GM12892 (cell line): ENCODE measurements at regions not wholly inside any gene's neighbourhood (a gene's known extent, or its start where the extent isn't known, plus 50 kb on each side); places are given as distances from the start of the nearest gene placed in this dataset.

Source experiments
- DNase-seq: peaks from one replicate; pipeline ENCODE4 v3.0.0; 2011; ENCODE audit not compliant: insufficient read length
- FAIRE-seq: peaks from 2 replicates; lab custom pipeline; 2011; peaks lifted over from hg19 to GRCh38; lab: Jason Lieb, UNC
- POLR2A ChIP-seq: IDR thresholded peaks from 2 replicates; pipeline ENCODE4 v1.6.1; 2011; ENCODE audit warnings: low read depth, low read length, control low read depth
- POLR2AphosphoS5 ChIP-seq: IDR thresholded peaks from 2 replicates; pipeline ENCODE4 v1.6.1; 2011; ENCODE audit warnings: low read depth, low read length, control low read depth
- TAF1 ChIP-seq: IDR thresholded peaks from 2 replicates; pipeline ENCODE4 v1.6.1; 2011; ENCODE audit warnings: low read depth, mild to moderate bottlenecking, control low read depth, low read length, borderline replicate concordance

DNA sequence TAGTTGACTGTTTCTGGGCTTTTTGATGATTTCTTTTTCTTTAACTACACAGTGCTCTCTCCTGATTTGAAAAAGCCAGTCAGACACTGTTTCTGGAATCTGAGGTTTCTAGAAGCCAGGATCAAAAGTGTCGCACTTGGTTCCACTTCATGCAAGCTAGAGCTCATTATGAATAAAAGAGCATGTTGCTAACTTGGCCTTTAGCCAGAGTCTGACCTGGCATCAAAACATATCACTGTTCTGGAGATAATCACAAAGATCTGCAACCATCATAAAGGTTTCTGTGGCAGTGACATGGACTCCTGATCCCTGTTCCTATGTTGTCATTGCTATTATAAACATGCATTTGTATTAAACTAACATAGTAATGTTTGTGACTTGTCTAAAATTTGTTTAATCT, 76.1 kb upstream of the MAPRE2 start:
- DNase-seq (no peak), FAIRE-seq (no peak)
- TF ChIP-seq POLR2A (no peak), TAF1 (no peak), POLR2AphosphoS5 (no peak)

DNA sequence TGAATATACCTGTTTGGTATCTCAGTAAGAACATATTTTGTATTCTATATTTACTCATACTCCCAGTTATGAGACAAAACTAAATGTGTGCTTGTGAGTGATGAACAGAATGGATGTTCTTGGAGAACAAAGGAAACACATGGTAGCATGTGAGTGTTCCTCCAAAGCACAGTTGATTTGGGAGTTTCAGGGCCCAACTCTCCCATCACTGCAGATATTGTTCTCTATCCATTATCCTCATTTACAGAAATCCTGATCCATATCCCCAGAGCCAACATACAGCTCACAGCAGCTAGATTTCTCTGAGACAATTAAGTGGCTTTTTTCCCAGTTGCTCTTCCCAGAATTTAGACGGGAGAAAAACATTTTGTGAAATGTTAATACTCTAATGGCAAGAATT, 75.6 kb upstream of the MAPRE2 start:
- FAIRE-seq, result no peak

DNA sequence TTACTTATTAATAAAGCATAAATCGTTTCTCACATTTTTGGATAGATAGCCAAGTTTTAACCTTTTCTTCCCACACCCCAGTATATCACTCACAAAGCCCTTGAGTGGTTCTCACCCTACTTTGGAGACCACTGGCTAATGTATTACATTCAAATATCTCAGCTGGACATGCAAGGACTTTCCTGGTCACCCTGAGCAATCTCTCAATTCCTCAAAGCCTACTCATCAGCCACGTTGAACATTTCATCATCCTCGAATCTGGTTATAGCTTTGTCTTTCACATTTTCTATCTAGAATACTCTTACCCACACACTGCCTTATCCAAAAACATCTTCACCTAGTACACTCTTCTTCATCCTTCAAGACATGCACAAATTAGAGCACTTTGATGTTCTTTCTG, 71.1 kb upstream of the MAPRE2 start:
- TF ChIP-seq POLR2AphosphoS5 (no peak), POLR2A (no peak)
- FAIRE-seq, result no peak
- DNase-seq, result no peak

More for the DNA sequence above, 75.6 kb upstream of the MAPRE2 start:
- TF ChIP-seq POLR2AphosphoS5 (no peak), TAF1 (no peak), POLR2A (no peak)
- no peak for DNase-seq

DNA sequence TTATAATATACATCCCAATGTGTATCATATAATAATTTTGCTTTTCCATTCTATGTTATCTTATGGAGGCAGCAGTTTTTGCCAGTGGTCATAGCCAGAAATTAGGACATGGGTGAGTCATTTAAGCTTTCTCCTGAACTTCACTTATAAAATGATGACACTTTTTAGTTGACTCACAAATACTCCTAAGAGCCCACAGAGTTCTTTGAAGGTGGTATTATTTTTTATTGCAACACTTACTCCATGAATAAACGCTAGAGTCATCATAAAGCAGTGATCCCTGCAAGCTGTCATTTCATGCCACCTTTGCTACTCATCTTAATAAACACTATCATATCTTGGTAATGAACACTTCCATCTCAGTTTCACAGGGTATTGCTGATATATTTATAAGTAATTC, 69.9 kb upstream of the MAPRE2 start:
- no peak for FAIRE-seq
- TF ChIP-seq TAF1, result no peak
- TF ChIP-seq POLR2AphosphoS5, result no peak
- TF ChIP-seq POLR2A, result no peak
- no peak for DNase-seq

DNA sequence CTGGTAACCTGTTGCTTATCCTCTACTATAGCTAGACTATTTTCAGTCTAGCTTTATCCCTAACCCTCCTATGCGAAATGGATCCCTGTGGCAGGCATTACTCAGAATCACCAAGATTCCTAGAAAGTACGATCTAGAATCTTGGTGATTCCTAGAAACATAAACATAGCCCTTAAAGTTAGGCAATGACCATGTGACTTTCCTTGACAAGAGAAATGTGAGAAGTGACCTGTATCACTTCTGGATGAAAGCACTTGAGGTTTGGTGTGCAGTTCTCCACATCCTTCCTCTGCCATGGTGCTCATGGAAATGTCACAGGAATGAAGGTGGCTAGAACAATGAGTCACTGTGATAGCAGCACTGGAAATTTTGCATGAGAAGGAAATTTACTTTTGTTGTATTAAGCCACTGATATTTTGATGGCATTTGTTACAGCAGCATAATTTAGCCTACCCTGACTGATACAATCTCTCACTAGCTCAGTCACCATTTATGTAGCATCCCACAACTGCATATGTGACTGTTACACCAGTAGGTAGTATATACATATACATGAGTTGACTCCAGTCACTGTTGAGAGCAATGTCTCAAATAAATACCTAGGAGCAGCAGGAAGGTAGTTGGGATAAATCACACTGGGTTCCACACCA, 68.3 kb upstream of the MAPRE2 start:
- DNase-seq (no peak), FAIRE-seq (no peak)
- TF ChIP-seq POLR2A (no peak), TAF1 (no peak)

DNA sequence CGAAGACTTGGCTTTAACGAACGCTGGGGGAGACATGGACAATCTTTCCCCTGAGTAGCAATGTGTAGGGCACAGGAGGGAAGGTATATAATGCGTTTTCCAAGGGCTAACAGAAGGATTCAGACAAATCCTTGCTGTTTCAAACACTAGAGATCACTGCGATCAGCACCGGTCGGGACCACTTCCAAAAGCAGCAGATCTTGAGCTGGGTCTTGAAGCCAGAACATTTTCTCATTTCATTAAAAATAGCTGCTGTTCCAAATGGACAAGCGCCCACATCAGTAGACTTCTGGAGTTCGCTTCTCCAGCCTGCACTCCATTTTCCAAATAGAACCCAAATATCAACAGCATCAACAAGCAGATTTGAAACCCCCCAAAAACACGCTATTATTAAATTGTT, 65.1 kb upstream of the MAPRE2 start:
- FAIRE-seq (no peak), DNase-seq (no peak)
- no peak for TF ChIP-seq TAF1
- TF ChIP-seq POLR2A, result no peak
- no peak for TF ChIP-seq POLR2AphosphoS5

DNA sequence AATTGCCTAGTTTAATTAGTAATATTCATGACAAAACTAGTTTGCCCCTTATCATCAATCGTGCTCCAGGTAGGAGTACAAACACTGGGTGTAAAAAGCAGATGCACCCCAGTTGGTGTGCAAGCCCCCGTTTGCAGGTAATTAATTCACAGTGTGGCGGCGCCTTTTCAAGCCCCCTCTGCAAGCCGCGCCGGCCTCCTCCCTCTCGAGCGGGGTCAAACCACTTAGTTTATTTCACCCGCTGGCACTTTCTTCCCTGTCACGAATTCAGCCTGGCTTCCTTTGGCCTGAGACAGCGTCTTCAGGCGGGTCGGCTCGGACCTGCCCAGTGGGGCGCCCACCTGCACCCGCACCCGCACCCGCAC, 64.7 kb upstream of the MAPRE2 start:
- FAIRE-seq, result no peak
- DNase-seq, result no peak
- TF ChIP-seq POLR2A (no peak), POLR2AphosphoS5 (no peak), TAF1 (no peak)

DNA sequence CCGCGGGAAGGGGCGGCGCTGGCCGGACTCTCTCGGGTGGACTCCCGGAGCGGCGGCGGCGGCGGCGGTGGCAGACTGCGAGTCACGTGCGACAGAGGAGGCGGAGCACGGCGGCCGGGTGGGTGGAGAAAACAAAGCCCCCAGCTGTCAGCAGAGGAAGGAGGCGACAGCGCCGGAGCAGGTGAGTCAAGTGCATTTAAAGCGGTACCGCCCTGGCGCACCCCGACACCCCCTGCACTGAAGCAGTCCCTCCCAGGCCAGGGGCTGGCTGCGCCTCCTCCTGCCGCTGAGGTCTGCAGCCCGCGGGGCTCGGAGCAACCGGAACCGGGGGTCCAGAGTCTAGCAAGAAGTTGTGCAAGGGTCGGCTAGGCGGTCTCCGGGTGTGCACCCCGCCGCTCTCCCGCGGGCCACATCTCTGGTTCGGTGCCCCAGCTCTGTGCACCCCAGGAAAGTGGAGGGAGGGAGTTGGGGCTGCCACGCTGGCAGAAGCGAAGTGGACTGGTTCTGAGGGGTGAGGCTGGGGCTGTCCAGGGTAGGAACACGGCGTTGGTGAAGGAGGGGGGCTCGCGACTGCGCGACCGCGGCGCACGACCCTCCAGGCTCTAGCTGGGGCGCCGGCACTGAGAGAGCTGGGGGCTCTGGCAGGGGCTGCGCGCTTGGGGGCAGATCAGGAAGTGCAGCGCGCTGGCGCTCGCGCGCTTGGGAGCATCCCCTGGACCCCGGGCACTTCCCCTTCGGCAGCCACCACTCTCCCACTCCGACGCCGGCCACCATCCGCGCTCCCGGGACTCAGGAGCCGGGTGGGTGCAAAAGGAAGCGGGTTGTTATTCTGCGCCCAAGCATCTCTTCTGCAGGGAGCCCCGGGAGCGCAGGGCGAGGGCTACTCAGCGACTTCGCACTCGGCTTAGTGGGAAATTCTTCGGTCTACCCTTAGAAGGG, 64.0 kb upstream of the MAPRE2 start:
- FAIRE-seq, result no peak
- TF ChIP-seq TAF1, result no peak
- no peak for TF ChIP-seq POLR2A
- no peak for TF ChIP-seq POLR2AphosphoS5
- DNase-seq, result peak; percentile 34

DNA sequence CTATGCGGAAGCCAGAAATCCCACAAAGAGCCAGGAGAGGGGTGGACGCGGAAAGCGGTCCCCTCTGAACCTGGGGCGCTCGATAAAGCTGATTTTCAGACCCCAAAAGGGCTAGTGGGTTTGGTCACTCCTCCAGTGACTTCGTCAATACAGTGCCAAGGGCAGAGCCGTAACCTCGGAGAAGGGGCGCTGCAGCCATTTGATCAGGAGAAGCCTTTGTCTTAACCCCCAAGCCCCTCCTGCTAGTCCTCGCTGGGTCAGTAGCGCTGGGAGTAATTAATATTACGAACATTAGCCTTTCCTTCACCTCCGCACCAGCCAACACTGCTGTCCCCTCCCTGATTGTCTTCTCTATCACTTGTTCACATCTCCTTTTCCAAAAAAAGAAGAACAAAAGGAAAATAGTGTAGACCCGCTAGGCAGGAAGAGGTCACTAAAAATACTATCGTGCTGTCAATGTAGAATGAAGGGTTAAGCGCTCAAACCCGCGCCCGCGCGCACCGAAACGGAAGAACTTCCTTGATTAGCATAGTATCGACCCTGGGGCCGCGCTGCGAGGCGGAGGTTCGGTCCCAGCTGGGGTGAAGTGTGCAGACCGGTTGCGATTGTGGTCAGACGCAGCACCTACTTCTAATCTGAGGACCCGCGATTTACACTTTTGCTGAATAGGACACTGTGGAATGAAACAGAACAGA, 63.2 kb upstream of the MAPRE2 start:
- TF ChIP-seq POLR2A, result no peak
- TF ChIP-seq TAF1, result no peak
- no peak for TF ChIP-seq POLR2AphosphoS5
- no peak for FAIRE-seq
- DNase-seq, result peak; percentile 5

DNA sequence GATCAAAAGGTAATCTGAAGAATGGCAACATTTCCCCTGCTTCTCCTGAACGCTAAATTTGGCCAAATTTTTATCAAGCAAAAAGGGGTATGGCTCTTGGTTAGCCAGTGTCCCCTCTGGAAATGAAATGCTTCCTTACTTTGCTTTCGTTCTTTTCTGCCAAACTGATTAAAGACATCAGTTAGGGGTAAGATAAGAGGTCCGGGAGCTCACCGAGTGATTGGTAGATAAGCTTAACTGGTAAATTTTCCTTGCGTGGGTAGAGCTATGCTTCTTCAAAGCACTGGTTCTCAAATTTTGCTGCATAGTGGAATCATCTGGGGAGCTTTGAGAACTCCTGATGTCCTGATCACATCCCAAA, 62.7 kb upstream of the MAPRE2 start:
- no peak for DNase-seq
- TF ChIP-seq POLR2A, result no peak
- TF ChIP-seq TAF1, result no peak
- TF ChIP-seq POLR2AphosphoS5, result no peak
- FAIRE-seq, result no peak

DNA sequence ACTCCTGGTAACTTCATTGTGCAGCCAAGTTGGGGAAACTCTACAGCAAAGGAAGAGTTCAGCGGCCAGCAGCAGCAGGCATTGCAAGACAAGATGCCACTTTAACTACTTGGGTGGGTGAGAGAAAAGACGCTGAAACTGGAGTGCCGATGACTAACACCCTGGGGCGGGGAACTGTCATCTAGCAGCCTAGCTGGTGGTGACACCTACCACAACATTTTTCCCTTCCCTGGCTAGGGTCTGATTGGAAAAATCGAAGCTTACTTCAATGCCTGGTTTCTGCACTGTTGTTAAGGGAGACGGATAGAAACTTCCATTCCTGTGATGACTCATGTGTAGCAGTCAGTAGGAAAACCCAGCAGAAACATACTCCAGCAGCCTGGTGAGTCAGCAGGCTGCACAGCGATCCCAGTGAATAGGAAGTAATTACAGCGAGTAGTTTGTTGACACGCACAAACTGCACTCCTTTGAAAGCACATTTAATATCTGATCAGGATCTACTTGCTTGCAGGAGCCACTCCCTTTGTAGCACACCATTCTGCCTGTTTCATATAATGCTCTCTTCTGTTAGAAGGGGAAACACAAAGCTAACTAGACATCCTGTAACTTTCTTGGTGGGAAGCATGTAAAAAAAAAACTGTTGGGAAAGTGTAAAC, 62.1 kb upstream of the MAPRE2 start:
- no peak for TF ChIP-seq POLR2A
- no peak for TF ChIP-seq POLR2AphosphoS5
- TF ChIP-seq TAF1, result no peak
- no peak for DNase-seq
- FAIRE-seq, result peak; percentile 76
